AG09319 (cell line): ENCODE measurements at regions not wholly inside any gene's neighbourhood (a gene's known extent, or its start where the extent isn't known, plus 50 kb on each side); places are given as distances from the start of the nearest gene placed in this dataset.
"Not testable (repeated sequence)": the region's sequence is repeated elsewhere in the genome, so short reads cannot be mapped to it uniquely, and the experiment has no call there.

Experiments
- DNase-seq: peaks from one replicate; pipeline ENCODE4 v3.0.0-alpha.2; 2010; ENCODE audit warnings: low read depth; ENCODE audit errors: extremely low read depth
- CTCF ChIP-seq: IDR thresholded peaks from 2 replicates; pipeline ENCODE4 v1.5.1; 2011; ENCODE audit warnings: low read depth, mild to moderate bottlenecking, inconsistent platforms, low read length, moderate library complexity

- DNase-seq = no peak
These were observed 87.9 kb downstream of the PHLDA1 start for GRCh38 chr12:75943730-75944096.

GRCh38 chr12:75941661-75942060 is 89.9 kb downstream of the PHLDA1 start:
- not testable (repeated sequence) for DNase-seq

More at GRCh38 chr12:75943730-75944096, 87.9 kb downstream of the PHLDA1 start:
- TF ChIP-seq CTCF = no peak

- no peak for DNase-seq
- TF ChIP-seq CTCF = no peak
These were observed 92.4 kb downstream of the PHLDA1 start for GRCh38 chr12:75939016-75939642.

GRCh38 chr12:75938189-75938588 is 93.4 kb downstream of the PHLDA1 start:
- no peak for TF ChIP-seq CTCF

GRCh38 chr12:75937486-75937885 is 94.1 kb downstream of the PHLDA1 start:
- TF ChIP-seq CTCF = no peak
- no peak for DNase-seq

More at GRCh38 chr12:75938189-75938588, 93.4 kb downstream of the PHLDA1 start:
- no peak for DNase-seq

- TF ChIP-seq CTCF = no peak
- no peak for DNase-seq
These were observed 94.8 kb downstream of the PHLDA1 start for GRCh38 chr12:75936515-75937440.

- no peak for DNase-seq
These were observed 95.9 kb downstream of the PHLDA1 start for GRCh38 chr12:75935539-75936242.

More at GRCh38 chr12:75935539-75936242, 95.9 kb downstream of the PHLDA1 start:
- TF ChIP-seq CTCF = no peak
